ENCODE measurements at regions not wholly inside any gene's neighbourhood (a gene's known extent, or its start where the extent isn't known, plus 50 kb on each side); places are given as distances from the start of the nearest gene placed in this dataset.

GRCh38 chr7:12984117-12984516 lies 296.7 kb downstream of the ARL4A start:
- H3K36me3 Mint-ChIP-seq: no peaks in the 10 kb centered on the region
- no peaks in the 10 kb centered on the region for H3K4me1 Mint-ChIP-seq
- no peak overlapping the region for H3K4me3 Mint-ChIP-seq
- ATAC-seq (no peak), DNase-seq (ENCODE audit: low spot score in 2 of 2) (no peak)
- no peak overlapping the region for H3K27ac Mint-ChIP-seq
- H3K9me3 Mint-ChIP-seq: no peaks in the 10 kb centered on the region

DNA sequence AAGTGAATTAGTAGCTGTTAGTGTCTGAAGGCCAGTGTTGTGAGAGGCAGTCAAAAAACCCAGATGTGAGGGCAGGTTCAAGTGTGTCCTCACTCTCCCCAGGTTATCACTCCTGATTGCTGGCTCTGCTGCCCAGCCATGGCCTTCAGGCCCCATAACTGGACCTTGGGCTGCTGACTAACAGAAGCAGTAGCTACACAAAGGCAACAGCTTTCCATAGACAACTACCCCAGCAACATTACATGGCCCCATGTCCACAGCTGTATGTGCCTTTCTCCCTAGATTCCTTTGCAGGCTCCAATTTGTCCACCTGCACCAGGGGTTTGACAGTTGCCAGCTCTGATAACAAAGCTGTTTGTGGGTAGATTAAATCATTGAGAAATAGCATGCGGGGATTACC lies 297.8 kb downstream of the ARL4A start:
- H3K4me3 Mint-ChIP-seq: no peak overlapping the region
- H3K9me3 Mint-ChIP-seq: no peaks in the 10 kb centered on the region
- no peak for DNase-seq (ENCODE audit: low spot score in 2 of 2)
- H3K27ac Mint-ChIP-seq: no peak overlapping the region
- no peaks in the 10 kb centered on the region for H3K36me3 Mint-ChIP-seq
- no peaks in the 10 kb centered on the region for H3K4me1 Mint-ChIP-seq
- ATAC-seq: no peak

- DNase-seq (ENCODE audit: low spot score in 2 of 2) (no peak), ATAC-seq (no peak)
- Mint-ChIP-seq H3K4me3 (no peak overlapping the region), H3K36me3 (no peaks in the 10 kb centered on the region), H3K9me3 (no peaks in the 10 kb centered on the region), H3K27ac (no peak overlapping the region), H3K4me1 (no peaks in the 10 kb centered on the region)
Observed at GRCh38 chr7:12985752-12986151, 298.3 kb downstream of the ARL4A start.

GRCh38 chr7:12987238-12987637 lies 299.8 kb downstream of the ARL4A start:
- Mint-ChIP-seq H3K9me3 (no peaks in the 10 kb centered on the region), H3K4me3 (no peak overlapping the region), H3K36me3 (no peaks in the 10 kb centered on the region), H3K4me1 (no peaks in the 10 kb centered on the region), H3K27ac (no peak overlapping the region)
- DNase-seq (ENCODE audit: low spot score in 2 of 2) (no peak), ATAC-seq (no peak)

- H3K27ac Mint-ChIP-seq: no peak overlapping the region
- H3K4me3 Mint-ChIP-seq: no peak overlapping the region
- ATAC-seq (no peak), DNase-seq (ENCODE audit: low spot score in 2 of 2) (no peak)
- no peaks in the 10 kb centered on the region for H3K4me1 Mint-ChIP-seq
- no peaks in the 10 kb centered on the region for H3K36me3 Mint-ChIP-seq
- no peaks in the 10 kb centered on the region for H3K9me3 Mint-ChIP-seq
Observed at GRCh38 chr7:12990440-12990839, 303.0 kb downstream of the ARL4A start.

DNA sequence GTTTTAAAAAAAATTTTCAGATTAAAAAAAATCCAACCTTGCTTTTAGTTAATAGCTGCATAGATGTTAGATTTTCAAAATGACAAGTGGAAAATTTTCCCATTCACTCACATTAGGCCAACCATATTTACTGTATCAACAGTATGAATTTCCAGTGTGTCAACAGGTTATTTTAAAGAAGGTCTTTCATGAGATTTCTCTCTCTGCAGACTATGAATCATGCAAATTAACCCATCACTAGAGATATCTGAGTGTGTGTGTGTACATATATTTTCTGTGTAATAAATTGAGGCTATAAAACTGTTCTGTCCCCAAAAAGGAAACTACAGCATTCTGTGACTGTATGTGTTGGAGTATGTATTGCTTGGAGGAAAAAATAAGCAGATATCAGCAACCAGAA lies 305.6 kb downstream of the ARL4A start:
- Mint-ChIP-seq H3K4me1 (no peaks in the 10 kb centered on the region), H3K27ac (no peak overlapping the region), H3K36me3 (no peaks in the 10 kb centered on the region), H3K9me3 (no peaks in the 10 kb centered on the region), H3K4me3 (no peak overlapping the region)
- DNase-seq (ENCODE audit: low spot score in 2 of 2) (no peak), ATAC-seq (no peak)

DNA sequence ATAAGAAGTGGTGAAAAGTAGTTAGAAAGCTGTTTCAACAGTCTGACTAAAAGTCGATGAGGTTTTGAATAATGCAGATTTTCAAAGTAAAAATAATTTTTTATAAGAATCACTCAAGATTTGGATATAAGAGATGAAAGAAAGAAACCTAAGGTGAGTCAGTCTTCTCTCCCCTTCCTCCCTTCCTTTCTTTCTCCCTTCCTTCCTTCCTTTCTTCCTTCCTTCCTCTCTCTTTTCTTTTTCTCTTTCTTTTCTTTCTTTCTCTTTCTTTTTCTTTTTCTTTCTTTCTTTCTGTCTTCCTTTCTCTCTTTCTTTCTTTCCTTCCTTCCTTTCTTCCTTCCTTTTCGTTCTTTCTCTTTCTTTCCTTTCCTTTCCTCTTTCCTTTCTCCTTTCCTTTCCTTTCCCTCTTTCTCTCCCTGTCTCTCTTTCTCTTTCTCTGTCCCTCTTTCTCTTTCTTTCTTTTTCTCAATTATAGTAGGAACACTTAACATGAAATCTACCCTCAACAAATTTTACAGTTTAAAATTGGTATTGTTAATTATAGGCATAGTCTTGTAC lies 308.6 kb downstream of the ARL4A start:
- Mint-ChIP-seq H3K4me1 (no peaks in the 10 kb centered on the region), H3K36me3 (no peaks in the 10 kb centered on the region), H3K9me3 (peaks cover 8% of the 10 kb centered on the region), H3K27ac (no peak overlapping the region), H3K4me3 (no peak overlapping the region)
- ATAC-seq (no peak), DNase-seq (ENCODE audit: low spot score in 2 of 2) (no peak)

GRCh38 chr7:13007331-13007730 lies 319.9 kb downstream of the ARL4A start:
- DNase-seq (ENCODE audit: low spot score in 2 of 2): no peak
- Mint-ChIP-seq H3K4me3 (no peak overlapping the region), H3K27ac (no peak overlapping the region), H3K4me1 (no peaks in the 10 kb centered on the region), H3K36me3 (no peaks in the 10 kb centered on the region), H3K9me3 (peaks cover 3% of the 10 kb centered on the region)
- no peak for ATAC-seq

GRCh38 chr7:13009517-13009916 lies 322.1 kb downstream of the ARL4A start:
- no peak for DNase-seq (ENCODE audit: low spot score in 2 of 2)
- Mint-ChIP-seq H3K27ac (no peak overlapping the region), H3K9me3 (peaks cover 3% of the 10 kb centered on the region), H3K4me1 (no peaks in the 10 kb centered on the region), H3K4me3 (no peak overlapping the region), H3K36me3 (no peaks in the 10 kb centered on the region)
- ATAC-seq: no peak

DNA sequence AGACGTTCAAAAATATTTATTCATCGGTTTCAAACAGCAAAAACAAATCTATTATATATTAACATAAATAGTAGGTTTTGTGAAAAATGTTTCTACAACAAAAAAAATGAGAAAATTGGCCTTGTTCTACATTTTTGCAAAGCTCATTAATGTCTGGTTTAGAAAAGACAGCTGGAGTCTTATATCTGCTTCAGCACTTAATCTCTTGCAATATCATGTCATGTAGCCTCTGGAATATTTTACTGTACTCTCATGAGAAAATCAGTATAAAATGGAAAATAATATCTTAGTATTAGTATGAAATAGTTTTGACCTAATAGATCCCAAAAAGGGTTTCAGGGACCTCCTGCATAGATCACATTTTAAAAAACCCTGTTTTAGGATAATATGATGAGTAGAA lies 326.6 kb downstream of the ARL4A start:
- Mint-ChIP-seq H3K4me3 (no peak overlapping the region), H3K4me1 (no peaks in the 10 kb centered on the region), H3K9me3 (peaks cover 3% of the 10 kb centered on the region), H3K36me3 (no peaks in the 10 kb centered on the region), H3K27ac (no peak overlapping the region)
- DNase-seq (ENCODE audit: low spot score in 2 of 2): no peak
- ATAC-seq: no peak

DNA sequence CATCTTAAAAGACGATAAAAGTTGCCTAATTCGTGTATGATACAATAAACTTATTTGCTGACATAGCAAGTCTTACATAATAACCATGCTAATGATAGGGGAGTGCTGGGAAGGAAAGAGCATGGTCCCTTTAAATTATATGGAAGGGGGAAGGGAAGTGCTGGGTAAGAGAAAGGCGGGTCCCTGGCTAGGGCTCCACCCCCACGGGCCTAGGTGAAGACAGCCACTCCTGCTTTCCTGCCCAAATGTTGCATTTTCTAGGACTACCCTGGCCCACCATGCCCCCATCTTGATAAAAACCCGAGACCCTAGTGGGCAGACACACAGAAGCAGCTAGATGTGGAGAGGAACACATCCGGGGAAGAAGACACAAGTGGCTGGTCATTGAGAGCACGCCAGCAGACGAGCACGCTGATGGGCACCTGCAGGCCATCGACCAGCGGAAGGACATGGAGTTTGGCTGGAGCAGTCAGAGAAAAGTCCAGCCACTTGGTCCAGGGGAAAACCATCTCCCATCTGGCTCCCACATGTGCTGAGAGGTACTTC lies 328.7 kb downstream of the ARL4A start:
- ATAC-seq: no peak
- H3K9me3 Mint-ChIP-seq: peaks cover 3% of the 10 kb centered on the region
- no peaks in the 10 kb centered on the region for H3K36me3 Mint-ChIP-seq
- H3K4me1 Mint-ChIP-seq: no peaks in the 10 kb centered on the region
- no peak overlapping the region for H3K4me3 Mint-ChIP-seq
- no peak overlapping the region for H3K27ac Mint-ChIP-seq
- no peak for DNase-seq (ENCODE audit: low spot score in 2 of 2)

- Mint-ChIP-seq H3K9me3 (no peaks in the 10 kb centered on the region), H3K27ac (no peak overlapping the region), H3K36me3 (no peaks in the 10 kb centered on the region), H3K4me3 (no peak overlapping the region), H3K4me1 (no peaks in the 10 kb centered on the region)
- ATAC-seq (no peak), DNase-seq (ENCODE audit: low spot score in 2 of 2) (no peak)
Observed at GRCh38 chr7:13016592-13017332, 329.3 kb downstream of the ARL4A start.

DNA sequence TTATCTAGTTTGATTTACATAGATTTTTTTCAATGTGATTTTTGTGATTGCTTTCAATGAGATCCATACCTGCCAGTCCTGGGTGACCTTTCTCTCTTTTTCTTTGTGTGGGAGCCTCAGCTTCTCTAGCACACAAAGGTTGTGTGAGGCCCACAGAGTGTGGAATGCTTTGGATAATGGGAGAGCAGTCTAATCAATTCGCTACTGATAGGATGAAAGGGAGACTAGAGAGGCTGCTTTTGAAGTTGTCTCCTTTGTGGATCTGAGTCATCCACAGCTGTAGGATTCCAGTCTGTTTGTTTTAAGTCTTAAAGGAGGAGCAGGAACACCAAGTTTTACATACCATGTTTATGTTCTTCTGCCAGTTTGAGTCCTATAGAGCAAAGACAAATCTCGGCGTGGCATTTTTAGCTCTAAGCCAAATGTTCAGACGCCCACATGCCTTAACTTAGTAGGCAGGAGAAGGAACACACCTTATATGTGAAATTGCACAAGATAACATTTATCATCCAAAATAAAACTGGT lies 330.0 kb downstream of the ARL4A start:
- ATAC-seq (no peak), DNase-seq (ENCODE audit: low spot score in 2 of 2) (no peak)
- Mint-ChIP-seq H3K36me3 (no peaks in the 10 kb centered on the region), H3K4me3 (no peak overlapping the region), H3K4me1 (no peaks in the 10 kb centered on the region), H3K27ac (no peak overlapping the region), H3K9me3 (no peaks in the 10 kb centered on the region)

DNA sequence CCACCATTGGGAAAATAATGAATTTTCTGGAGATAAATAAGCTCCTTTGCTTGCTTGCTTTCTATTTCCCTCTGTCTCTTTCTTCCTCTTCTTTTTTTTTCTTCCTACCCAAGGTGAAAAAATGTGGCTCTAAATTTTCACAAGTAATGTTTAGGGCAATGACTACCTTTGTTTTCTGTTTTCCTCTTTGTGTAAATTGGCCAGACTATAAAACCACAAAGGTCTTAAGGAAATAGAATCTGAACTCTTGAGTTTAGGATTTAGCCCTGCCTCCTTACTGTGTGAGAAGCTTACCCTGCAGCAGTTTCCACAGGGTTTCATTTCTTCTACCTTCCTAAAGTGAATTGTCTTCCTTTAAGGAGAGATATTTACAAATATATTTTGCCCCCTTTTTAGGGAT lies 330.4 kb downstream of the ARL4A start:
- DNase-seq (ENCODE audit: low spot score in 2 of 2) (no peak), ATAC-seq (no peak)
- H3K4me3 Mint-ChIP-seq: no peak overlapping the region
- no peak overlapping the region for H3K27ac Mint-ChIP-seq
- H3K36me3 Mint-ChIP-seq: no peaks in the 10 kb centered on the region
- no peaks in the 10 kb centered on the region for H3K4me1 Mint-ChIP-seq
- no peaks in the 10 kb centered on the region for H3K9me3 Mint-ChIP-seq

GRCh38 chr7:13021566-13022300 lies 334.3 kb downstream of the ARL4A start:
- no peaks in the 10 kb centered on the region for H3K36me3 Mint-ChIP-seq
- H3K9me3 Mint-ChIP-seq: no peaks in the 10 kb centered on the region
- ATAC-seq (no peak), DNase-seq (ENCODE audit: low spot score in 2 of 2) (no peak)
- H3K27ac Mint-ChIP-seq: no peak overlapping the region
- no peaks in the 10 kb centered on the region for H3K4me1 Mint-ChIP-seq
- no peak overlapping the region for H3K4me3 Mint-ChIP-seq
